Head of caudate nucleus (tissue), 42 donors: ENCODE measurements at regions not wholly inside any gene's neighbourhood (a gene's known extent, or its start where the extent isn't known, plus 50 kb on each side); places are given as distances from the start of the nearest gene placed in this dataset.
"Not testable (repeated sequence)": the region's sequence is repeated elsewhere in the genome, so short reads cannot be mapped to it uniquely, and the experiment has no call there.

Source experiments
- DNase-seq, 42 donors: peaks; one replicate each; pipeline versions ENCODE4 v3.0.0 to v3.0.0-alpha.2; 2020 to 2021; ENCODE audit warnings: mixed read lengths in 7 of 42
- intact Hi-C: fragments of 100-400 bp; cut with DNase I; formaldehyde crosslinking; loops from one replicate; pipeline ENCODE4 v1.15.0; 2022

DNA sequence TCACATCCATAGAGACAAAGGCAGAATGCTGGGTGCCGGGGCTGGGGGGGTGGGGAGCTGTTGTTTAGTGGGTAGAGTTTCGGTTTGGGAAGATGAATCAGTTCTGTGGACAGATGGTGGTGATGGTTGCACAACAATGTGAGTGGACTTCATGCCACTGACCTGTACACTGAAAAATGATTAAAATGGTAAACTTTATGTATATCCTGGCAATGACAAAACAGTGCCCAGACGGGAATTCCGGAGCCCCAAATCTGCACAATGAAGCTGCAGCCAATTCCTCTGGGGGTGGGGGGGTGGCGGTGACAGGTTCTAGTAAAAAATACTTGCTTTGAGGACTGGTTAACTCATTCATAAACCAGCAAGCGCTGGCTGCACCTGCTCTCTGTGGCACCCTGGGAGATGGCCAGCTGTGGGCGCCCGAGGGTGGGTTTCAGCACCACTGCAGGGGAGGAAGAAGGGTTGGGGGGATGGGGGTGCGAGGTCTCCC is 81.8 kb upstream of the HPCAL1 start:
- no peak for DNase-seq
- intact Hi-C loops, result no loop called here

DNA sequence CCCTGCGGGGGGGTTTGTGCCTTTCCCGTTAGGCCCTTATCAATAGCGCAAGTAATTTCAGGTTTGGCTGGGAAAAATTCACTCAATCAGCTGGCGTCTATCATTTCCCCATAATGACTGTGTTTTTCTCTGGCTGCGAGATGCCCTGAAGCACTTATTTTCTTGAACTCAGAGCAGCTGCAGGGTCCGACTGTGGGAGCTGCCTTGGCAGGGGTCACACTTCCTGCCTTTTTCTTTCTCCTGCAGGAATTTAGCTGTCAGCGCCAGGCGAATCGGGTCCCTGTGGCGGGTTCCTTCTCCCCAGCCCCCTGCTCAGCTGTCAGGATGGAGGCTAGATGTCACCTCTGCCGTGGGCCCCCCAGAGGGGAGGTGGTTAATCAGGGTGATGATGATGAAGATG is 81.3 kb upstream of the HPCAL1 start:
- intact Hi-C loops, result no loop called here
- DNase-seq, result no peak

DNA sequence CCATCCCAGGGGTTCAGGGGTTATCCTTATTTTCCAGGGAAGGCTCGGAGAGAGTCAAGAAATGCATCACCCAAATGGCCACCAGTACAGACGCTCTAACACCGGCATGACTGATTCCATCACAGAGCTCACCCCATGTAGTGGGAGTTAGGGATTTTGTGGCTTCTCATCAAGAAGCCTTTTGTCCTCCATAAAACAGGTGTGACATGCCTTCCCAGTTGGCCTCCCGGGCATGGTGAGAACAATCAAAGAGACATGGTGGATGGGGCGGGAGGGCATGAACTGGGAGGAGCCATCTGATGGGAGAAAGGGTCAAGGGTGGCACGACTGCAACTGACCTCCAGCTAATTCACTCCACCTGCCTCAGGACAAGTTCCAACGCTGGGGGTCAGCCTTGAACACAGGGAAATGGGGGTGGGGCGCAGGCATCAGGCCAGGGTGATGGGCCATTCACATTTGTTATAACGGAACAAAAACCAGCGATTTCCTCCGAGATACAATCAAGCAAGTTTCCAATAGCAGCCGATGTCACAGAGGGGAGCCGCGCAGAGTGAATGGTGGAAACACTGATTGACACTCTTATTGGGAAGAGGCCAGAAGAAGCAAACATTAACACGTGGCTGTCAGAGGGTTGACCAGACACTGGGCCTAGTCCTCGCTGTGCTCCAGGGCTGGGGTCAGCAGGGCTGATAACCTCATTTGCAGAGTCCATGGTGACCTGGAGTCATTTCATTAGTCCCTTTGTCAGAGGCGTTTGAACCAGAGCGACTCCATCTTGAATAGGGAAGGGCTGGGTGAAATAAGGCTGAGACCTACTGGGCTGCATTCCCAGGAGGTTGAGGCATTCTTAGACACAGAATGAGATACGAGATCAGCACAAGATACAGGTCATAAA is 80.5 kb upstream of the HPCAL1 start:
- DNase-seq, result no peak
- intact Hi-C loops, result no loop called here

DNA sequence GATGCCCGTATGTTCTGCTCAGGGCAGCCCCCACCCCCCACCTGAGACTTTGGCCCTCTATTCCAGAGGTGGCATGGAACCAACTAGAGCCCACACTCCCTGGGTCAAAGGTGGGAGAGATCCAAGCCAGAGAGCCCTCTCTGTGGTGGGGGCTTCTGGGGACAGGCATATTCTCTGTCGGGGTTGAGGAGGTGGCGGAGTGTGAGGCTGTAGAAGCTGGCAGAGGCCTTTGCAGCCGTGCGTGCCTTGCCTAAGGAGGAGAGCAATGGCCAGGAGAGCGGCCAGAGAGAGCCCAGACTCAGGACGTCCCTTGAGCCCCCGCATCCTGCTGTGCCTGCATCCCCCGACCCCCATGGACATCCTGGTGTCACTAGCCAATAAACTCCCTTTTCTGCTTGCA is 79.2 kb upstream of the HPCAL1 start:
- intact Hi-C loops, result no loop called here
- DNase-seq, result no peak

DNA sequence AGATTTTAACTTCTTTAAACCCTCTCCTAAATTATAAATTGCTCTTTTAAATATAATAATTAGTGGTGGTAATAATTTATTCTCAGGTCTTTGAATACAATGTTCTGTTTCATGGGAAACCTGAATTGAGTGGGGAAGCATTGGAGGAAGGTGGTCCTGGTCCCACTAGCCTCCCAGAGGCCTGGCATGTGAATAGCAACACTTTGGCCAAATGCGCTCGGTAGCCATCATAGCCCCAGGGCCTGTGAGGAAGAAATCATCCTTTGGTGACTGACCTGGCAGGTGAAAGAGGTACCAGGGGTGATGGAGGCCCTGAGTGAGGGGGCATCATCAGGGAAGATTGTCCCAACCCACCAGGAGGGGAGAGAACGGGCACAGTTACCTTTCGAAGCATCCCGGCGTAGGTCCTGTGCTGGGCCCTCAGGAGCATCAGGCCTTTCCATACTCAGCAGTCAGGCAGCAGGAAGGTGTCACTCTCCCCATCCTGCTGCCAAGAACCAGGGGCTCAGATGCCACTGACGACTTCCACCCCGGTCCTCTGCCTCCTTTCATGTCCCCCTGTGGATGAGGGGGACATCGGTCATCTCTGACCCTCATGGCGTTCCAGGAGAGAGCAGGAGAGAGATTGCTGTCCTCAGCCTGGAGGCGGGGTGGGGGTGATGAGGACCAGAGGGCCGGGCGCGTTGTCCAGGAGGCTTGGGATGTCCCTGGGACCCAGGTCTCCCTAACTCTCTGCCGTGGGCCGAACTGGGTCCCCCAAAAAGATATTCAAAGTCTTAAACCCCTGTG is 78.6 kb upstream of the HPCAL1 start:
- no peak for DNase-seq
- intact Hi-C loops, result no loop called here

DNA sequence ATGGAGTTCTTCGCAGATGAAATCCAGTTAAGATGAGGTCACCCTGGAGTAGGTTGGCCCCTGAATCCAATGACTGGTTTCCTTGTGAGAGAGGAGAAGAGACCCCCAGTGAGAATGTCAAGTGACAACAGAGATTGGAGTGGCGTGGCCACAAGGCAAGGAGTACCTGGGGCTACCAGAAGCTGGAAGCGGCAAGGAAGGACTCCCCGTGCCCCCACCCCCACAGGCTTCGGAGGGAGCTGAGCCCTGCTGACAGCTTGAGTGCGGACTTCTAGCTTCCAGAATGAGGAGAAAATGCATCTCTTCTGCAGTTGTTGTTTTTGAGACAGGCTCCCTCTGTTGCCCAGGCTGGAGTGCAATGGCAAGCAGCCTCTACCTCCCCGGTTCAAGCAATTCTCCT is 78.0 kb upstream of the HPCAL1 start:
- DNase-seq, result no peak
- intact Hi-C loops, result no loop called here

DNA sequence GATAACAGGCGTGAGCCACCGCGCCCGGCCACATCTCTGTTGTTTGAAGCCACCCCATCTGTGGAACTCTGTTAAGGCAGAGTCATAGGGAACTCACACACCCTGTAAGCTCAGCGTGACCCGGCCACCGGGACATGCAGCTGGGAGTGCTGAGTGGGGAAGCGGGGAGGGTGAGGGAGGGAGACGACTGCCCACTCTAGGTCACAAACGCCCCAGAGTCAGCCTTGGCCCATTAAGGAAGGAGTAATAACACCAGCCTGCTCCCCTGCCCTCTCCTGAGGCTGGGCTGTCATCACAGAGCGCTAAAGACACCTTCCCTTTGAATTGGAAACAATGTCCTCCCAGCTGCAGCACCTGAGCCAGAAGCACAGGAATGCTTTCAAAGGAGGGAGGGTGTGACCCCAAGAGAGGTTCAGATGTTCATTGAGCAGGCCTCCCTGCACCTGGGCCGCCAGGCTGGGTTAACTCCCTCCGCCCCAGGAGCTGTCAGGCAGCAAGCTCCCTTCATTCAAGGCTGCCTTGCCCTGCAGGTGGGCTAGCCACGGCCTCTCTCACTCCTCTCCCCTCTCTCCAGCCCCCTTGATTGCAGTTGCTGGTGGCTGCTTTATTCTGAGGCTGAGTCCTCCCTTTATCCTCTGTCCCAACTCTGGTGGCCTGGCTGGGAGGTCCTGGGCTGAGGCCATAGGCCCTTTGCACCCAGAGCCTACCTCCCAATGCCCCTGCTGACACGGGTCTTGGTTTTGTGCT is 77.2 kb upstream of the HPCAL1 start:
- DNase-seq, result peak in 2 of 42 donors; percentile 10 to 19
- intact Hi-C loops, result no loop called here

DNA sequence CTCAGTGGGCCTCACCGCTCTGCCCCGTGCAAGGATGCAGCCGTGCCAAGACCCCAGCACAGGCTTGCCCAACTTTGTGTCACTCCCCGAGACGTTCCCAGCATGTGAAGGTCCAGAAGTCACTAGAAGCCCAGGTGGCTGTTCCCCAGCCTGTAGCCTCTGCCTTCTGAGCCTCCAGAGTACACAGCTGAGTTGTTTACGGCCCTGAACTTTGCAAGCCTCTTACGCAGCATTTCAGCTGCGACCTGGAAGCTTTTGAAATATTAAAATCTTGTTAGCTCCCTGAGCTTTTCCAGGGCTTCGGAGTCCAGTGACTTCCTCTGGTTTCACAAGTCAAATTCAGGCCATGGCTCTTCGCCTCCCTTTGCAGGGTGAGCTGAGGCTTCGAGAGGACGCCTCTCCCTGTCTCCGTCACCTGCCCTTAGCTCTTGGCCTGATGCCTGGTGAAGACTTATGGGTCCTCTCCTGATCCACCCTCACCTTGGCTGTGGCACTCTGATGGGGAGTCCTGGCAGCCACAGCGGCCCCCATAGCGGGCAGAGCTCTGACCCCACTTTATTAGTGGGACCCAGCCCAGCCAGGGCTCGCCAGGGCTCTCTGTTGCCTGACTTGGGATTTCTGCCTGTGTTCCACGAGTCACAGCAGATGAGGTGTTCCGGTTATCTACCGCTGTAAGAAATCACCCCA is 76.5 kb upstream of the HPCAL1 start:
- intact Hi-C loops, result no loop called here
- peak in 4 of 42 donors; percentile 8 to 24 (median 16) for DNase-seq

DNA sequence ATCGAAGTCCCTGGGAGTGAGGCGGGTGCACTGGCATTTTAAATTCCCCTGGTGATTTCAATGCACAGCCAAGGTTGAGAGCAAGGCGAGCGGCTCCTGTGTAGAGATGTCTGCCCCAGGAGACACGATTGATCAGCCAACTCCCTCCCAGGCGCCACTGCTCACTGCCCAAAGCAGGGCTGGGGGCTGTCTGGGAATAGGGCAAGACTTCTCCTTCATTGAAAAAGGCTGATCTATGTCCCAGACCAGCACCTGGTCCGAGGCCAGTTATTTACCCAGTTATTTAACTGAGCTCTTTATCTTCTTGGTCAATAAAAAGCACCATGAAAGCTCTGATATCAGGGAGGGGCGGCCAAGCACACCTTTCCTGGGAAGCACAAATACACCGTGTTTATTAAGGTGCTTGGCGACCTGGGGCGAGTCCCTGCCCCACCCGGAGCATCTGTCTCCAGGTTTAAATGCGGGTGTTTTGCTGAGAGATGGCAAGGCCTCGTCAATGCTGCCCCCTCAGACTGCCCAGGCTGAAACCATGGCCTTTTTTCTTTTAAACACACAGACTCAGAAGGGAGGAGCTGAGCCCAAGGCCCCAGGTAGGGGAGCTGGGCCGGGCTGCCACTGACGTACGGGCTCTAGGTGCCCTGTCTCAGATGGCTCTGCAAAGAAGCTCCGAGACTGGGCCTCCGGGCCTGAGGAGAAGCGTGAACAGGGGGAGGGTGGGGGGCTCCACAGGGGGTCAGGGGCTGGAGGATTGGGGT is 73.9 kb upstream of the HPCAL1 start:
- intact Hi-C loops, result no loop called here
- DNase-seq, result peak in 3 of 42 donors; percentile 9 to 28 (median 11)

DNA sequence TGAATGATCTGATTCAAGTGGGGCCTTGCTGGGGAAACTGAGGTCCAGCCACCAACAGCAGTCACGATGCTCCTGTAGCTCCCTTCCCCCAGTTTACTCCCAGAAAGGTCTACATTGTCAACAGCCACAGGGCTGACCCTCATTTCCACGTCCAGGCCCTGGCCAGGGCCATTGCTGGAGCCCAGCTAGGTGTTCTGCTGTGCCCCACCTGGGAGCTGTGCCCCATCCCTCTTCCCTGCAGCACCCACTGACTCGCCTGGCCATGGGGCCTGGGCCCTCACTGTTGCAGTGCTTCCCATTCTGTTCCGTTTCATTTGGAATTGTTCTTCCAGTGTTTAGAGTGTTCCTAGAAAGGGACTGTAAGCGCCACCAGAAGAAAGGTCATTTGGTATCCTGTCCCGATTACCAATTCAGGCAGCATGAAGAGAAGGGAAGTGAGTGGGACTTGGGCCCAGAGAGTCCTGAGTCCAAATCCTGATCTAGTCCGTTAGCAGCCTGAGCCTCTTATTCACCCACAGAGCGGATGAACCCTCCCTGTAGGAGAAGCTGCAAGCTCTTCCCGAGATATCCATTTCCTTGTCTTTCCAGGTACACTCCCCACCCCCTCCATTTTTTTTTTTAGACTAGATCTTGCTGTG is 73.1 kb upstream of the HPCAL1 start:
- intact Hi-C loops, result no loop called here
- DNase-seq, result peak in 3 of 42 donors; percentile 0 to 10 (median 8)

DNA sequence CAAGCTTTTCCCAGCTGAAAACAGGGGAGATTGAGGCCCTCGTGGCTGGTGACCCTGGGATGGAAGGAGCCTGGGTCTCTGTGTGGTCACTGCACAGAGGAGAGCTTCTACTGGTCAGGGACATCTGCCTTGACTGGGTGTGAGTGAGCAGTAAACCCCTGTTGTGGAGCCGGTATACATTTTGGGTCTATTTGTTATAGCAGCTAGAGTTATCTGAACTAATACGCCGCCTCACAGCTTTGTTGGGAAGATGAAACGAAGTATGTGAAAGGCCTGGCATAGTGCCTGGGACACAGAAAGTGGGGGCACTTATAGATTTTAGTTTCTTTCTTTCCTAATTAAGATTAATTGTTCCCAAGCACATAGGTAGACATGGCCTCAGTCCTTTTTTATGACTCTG is 72.2 kb upstream of the HPCAL1 start:
- intact Hi-C loops, result no loop called here
- no peak for DNase-seq

DNA sequence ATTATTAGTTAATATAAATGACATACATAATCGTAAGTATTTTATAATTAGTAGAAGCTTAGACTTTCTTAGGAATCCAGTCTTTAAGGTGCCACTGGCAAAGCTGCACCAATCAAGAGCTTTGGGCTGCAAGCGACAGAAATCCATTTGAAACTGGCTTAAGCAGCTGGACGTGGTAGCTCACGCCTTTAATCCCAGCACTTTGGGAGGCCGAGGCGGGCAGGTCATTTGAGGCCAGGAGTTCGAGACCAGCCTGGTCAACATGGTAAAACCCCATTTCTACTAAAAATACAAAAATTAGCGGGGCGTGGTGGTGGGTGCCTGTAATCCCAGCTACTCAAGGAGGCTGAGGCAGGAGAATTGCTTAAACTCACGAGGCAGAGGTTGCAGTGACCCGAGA is 71.8 kb upstream of the HPCAL1 start:
- peak in 2 of 42 donors; percentile 1 to 4 for DNase-seq

DNA sequence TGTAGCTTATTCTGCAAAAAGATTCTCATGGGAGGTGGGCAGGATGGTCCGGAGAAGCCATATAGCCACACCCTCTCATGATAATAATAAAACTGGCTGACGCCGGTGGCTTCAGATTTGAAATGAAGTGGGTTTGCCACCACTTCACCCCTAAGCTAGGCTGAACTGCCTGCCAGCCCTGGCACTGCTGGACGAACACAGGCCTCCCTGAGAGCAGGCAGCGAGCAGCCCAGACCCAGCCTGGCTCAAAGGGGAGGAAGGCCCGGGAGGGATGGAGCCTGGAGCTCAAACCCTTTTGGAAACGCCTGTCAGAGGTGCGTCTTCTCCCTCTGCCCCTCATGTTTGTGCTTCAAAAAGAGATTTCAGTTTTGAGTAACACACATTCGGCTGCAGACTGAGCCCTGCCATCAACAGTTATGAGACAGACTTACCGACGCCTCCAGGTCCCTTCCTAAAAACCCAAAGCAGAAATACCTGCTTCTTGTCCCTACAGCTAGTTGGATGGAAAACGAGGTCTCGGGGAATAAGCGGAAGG is 71.1 kb upstream of the HPCAL1 start:
- DNase-seq, result peak in 1 of 42 donors; percentile 4
- intact Hi-C loops, result no loop called here

More for the DNA sequence above, 71.8 kb upstream of the HPCAL1 start:
- intact Hi-C loops, result not testable (repeated sequence)

DNA sequence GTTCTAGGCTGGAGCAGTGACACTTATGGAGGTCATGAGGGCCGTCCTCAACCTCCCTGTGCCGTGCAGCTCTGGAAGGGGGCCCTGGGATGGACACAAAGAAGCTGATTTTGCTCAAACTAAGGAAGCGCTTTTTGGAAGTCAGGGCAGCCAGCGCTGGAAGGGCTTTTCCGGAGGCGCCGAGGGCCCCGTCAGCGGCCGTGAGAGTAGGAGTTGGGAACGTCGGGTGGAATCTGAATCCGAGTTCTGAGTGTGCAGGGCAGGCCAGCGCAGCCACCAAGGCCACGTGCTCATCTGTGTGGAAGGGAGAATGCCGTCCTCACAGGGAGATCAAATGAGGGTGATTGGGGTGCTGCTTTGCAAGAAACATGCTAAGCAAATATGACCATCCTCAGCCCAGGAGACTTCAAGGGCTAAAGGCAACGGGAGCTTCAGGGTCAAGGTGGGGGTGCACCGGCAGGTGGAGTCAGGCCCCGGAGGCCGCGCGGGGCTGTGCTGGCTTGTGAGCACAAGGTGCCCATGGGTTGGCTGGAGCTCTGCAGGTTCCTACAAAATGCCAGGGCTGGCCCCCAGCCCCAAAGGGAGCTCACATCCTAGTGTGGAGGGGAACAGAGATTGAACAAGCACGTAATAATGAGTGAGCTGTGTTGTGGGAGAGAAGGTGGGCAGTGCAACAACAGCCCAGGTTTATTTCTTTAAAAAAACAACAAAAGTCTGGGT is 70.4 kb upstream of the HPCAL1 start:
- intact Hi-C loops, result no loop called here
- no peak for DNase-seq

DNA sequence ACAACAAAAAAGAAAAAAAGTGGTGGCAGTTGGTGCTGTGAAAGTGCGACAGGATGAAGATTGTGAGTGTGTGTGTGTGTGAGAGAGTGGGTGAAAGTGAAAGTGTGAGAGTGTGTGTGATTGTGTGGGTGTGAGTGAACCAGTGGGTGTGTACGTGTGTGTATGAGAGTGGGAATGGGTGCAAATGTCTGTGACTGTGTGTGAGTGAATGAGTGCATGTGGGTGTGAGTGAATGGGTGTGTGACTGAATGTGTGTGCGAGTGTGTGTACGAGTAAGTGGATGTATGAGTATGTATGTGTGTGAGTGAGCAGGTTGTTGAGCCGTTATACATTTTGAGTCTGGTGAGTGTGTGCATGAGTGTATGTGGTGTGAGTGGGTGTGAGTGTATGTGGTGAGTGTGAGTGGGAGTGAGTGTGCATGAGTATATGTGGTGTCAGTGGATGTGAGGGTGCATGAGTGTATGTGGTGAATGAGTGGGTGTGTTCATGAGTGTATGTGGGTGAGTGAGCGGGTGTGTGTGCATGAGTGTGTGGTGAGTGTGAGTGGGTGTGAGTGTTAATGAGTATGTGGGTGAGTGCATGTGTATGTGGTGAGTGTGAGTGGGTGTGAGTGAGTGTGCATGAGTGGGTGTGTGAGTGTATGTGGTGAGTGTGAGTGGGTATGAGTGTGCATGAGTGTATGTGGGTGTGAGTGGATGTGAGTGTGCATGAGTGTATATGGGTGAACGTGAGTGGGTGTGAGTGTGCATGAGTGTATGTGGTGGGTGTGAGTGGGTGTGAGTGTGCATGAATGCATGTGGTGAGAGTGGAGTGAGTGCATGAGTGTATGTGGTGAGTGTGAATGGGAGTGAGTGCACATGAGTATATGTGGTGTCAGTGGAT is 69.3 kb upstream of the HPCAL1 start:
- no peak for DNase-seq
- intact Hi-C loops, result no loop called here

DNA sequence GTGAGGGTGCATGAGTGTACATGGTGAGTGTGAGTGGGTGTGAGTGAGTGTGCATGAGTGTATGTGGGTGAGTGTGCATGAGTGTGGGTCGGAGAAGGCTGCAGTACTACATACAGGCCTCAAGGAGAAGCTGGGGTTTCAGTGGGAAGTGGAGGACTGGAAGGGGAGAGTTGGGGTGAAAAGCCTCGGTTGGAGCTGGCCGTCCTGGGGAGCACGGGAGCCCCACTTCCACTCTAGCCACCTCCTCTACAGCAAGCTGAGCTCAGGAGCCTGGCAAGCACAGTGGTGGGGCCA is 68.7 kb upstream of the HPCAL1 start:
- intact Hi-C loops, result no loop called here
- no peak for DNase-seq
